PC-9 (cell line): ENCODE measurements at regions not wholly inside any gene's neighbourhood (a gene's known extent, or its start where the extent isn't known, plus 50 kb on each side); places are given as distances from the start of the nearest gene placed in this dataset.
A peak's percentile ranks its signal among the peaks of the same experiment; 100 is the strongest.

ENCODE experiments used
- BruUV-seq: library from RNA; stranded (reverse); fragments of 400-500 nt; replicated peaks from 2 replicates; lab custom pipeline; 2021; lab: Mats Ljungman, UMichigan
- CTCF ChIA-PET: fragments of 300-600 bp; sonication (Branson Sonifier 250); formaldehyde crosslinking; loops from one replicate; lab custom pipeline; 2022; ENCODE audit warnings: antibody characterized with exemption; lab: Charles Lee
- POLR2A ChIA-PET: fragments of 300-600 bp; sonication (Branson Sonifier 250); formaldehyde crosslinking; loops from one replicate; lab custom pipeline; 2022; ENCODE audit warnings: antibody characterized with exemption; ENCODE audit not compliant: unreplicated experiment; lab: Charles Lee
- DNase-seq, 2 experiments: peaks; one replicate each; pipeline versions ENCODE4 v3.0.0 to v3.0.0-alpha.2; 2015 to 2022; ENCODE audit warnings: mixed read lengths in 1 of 2
- H2AFZ ChIP-seq: fragments of 200-600 bp; sonication (generic); 2 replicates; pipeline ENCODE4 v1.8.1; 2017; ENCODE audit warnings: antibody characterized with exemption
- H3F3A ChIP-seq: fragments of 200-600 bp; sonication (generic); 2 replicates; pipeline ENCODE4 v1.8.1; 2017; ENCODE audit warnings: antibody characterized with exemption, mild to moderate bottlenecking, low read depth; ENCODE audit not compliant: insufficient read depth
- H3K27ac ChIP-seq: fragments of 200-600 bp; sonication (generic); 2 replicates; pipeline ENCODE4 v1.6.1; 2016; ENCODE audit warnings: mixed run types
- H3K27me3 ChIP-seq: fragments of 200-600 bp; sonication (generic); 2 replicates; pipeline ENCODE4 v1.6.1; 2016; ENCODE audit warnings: low read depth, mixed run types; ENCODE audit not compliant: insufficient read depth
- H3K36me3 ChIP-seq: fragments of 200-600 bp; sonication (generic); 2 replicates; pipeline ENCODE4 v1.6.1; 2016; ENCODE audit warnings: low read depth, mixed run types
- H3K4me1 ChIP-seq: fragments of 200-600 bp; sonication (generic); replicated peaks from 2 replicates; pipeline ENCODE4 v1.6.1; 2016; ENCODE audit warnings: mixed run types; ENCODE audit not compliant: insufficient read depth
- H3K4me2 ChIP-seq: fragments of 200-600 bp; sonication (generic); 2 replicates; pipeline ENCODE4 v1.6.1; 2017; ENCODE audit warnings: mixed run types
- H3K4me3 ChIP-seq: fragments of 200-600 bp; sonication (generic); 2 replicates; pipeline ENCODE4 v1.6.1; 2016; ENCODE audit warnings: mixed run types
- H3K79me2 ChIP-seq: fragments of 200-600 bp; sonication (generic); 2 replicates; pipeline ENCODE4 v1.6.1; 2017; ENCODE audit warnings: low read depth, mixed run types
- H3K9me2 ChIP-seq: fragments of 200-600 bp; sonication (generic); 2 replicates; pipeline ENCODE4 v1.8.1; 2017; ENCODE audit warnings: mild to moderate bottlenecking; ENCODE audit not compliant: insufficient read depth
- H3K9me3 ChIP-seq: fragments of 200-600 bp; sonication (generic); 2 replicates; pipeline ENCODE4 v1.8.1; 2016; ENCODE audit warnings: low read depth; ENCODE audit not compliant: insufficient read depth
- H4K20me1 ChIP-seq: fragments of 200-600 bp; sonication (generic); 2 replicates; pipeline ENCODE4 v1.8.1; 2017; ENCODE audit not compliant: insufficient read depth
- CTCF ChIP-seq: fragments of 200-600 bp; sonication (generic); conservative IDR thresholded peaks from 2 replicates; pipeline ENCODE4 v1.6.1; 2017; ENCODE audit warnings: mixed run types, antibody characterized with exemption, mild to moderate bottlenecking, moderate library complexity
- EZH2 ChIP-seq: fragments of 200-600 bp; sonication (generic); IDR thresholded peaks from 2 replicates; pipeline ENCODE4 v1.8.0; 2017; ENCODE audit warnings: antibody characterized with exemption, low read depth
- intact Hi-C: fragments of 100-400 bp; cut with micrococcal nuclease; formaldehyde crosslinking; loops from one replicate; pipeline ENCODE4 v1.10.0; 2022; ENCODE audit not compliant: unreplicated experiment

- no peaks in the 10 kb centered on the region for H3K27me3 ChIP-seq
- no peak for DNase-seq
- no peak overlapping the region for H2AFZ ChIP-seq
- H3K9me3 ChIP-seq, result no peaks in the 10 kb centered on the region
- H3K4me1 ChIP-seq, result peaks cover 10% of the 10 kb centered on the region
- BruUV-seq, result no TSS peak
- POLR2A ChIA-PET, result no interaction called here
- H3K27ac ChIP-seq, result no peak overlapping the region
- intact Hi-C loops, result no loop called here
- H3K4me3 ChIP-seq, result no peak overlapping the region
- TF ChIP-seq EZH2 (no peak), CTCF (no peak)
- CTCF ChIA-PET, result no interaction called here
- H3K36me3 ChIP-seq, result no peaks in the 10 kb centered on the region
- H4K20me1 ChIP-seq, result no peaks in the 10 kb centered on the region
- peaks cover 4% of the 10 kb centered on the region for H3F3A ChIP-seq
- no peaks in the 10 kb centered on the region for H3K9me2 ChIP-seq
- no peaks in the 10 kb centered on the region for H3K79me2 ChIP-seq
- no peak overlapping the region for H3K4me2 ChIP-seq
Measured at GRCh38 chr20:56809668-56810067, 180.6 kb downstream of the TFAP2C start.

GRCh38 chr20:56810141-56810540, 181.0 kb downstream of the TFAP2C start:
- Histone ChIP-seq H3K9me2 (no peaks in the 10 kb centered on the region), H3K79me2 (no peaks in the 10 kb centered on the region), H3K27ac (no peak overlapping the region), H4K20me1 (no peaks in the 10 kb centered on the region), H3F3A (no peaks in the 10 kb centered on the region), H3K4me3 (no peak overlapping the region), H3K36me3 (no peaks in the 10 kb centered on the region), H3K4me2 (no peak overlapping the region), H3K27me3 (no peaks in the 10 kb centered on the region), H3K9me3 (no peaks in the 10 kb centered on the region), H3K4me1 (peaks cover 5% of the 10 kb centered on the region), H2AFZ (no peak overlapping the region)
- TF ChIP-seq EZH2, result no peak
- TF ChIP-seq CTCF, result no peak
- intact Hi-C loops, result no loop called here
- POLR2A ChIA-PET, result no interaction called here
- no TSS peak for BruUV-seq
- CTCF ChIA-PET, result no interaction called here
- no peak for DNase-seq

GRCh38 chr20:56815796-56816195, 186.7 kb downstream of the TFAP2C start:
- Histone ChIP-seq H2AFZ (no peak overlapping the region), H4K20me1 (no peaks in the 10 kb centered on the region), H3K4me2 (peak overlapping the region; percentile 57), H3K9me3 (no peaks in the 10 kb centered on the region), H3K4me3 (no peak overlapping the region), H3K4me1 (peaks cover 7% of the 10 kb centered on the region; the same call in 1 of the 2 replicates), H3K79me2 (no peaks in the 10 kb centered on the region), H3K27ac (no peak overlapping the region), H3K27me3 (no peaks in the 10 kb centered on the region), H3K36me3 (no peaks in the 10 kb centered on the region), H3K9me2 (no peaks in the 10 kb centered on the region), H3F3A (no peaks in the 10 kb centered on the region)
- TF ChIP-seq EZH2 (no peak), CTCF (no peak)
- intact Hi-C loops, result no loop called here
- BruUV-seq, result no TSS peak
- POLR2A ChIA-PET, result no interaction called here
- CTCF ChIA-PET, result no interaction called here
- DNase-seq, result peak in 1 of 2 experiments; percentile 44
